ENCODE measurements at regions not wholly inside any gene's neighbourhood (a gene's known extent, or its start where the extent isn't known, plus 50 kb on each side); places are given as distances from the start of the nearest gene placed in this dataset.

- Mint-ChIP-seq H3K36me3 (peaks cover 7% of the 10 kb centered on the region), H3K4me1 (peaks cover 10% of the 10 kb centered on the region), H3K9me3 (peaks cover 26% of the 10 kb centered on the region), H3K4me3 (no peak overlapping the region), H3K27ac (no peak overlapping the region), H3K27me3 (ENCODE audit: low read depth) (peaks cover 6% of the 10 kb centered on the region)
- ChIA-PET CTCF (interaction anchor here (1.5 kb wide), 1 partner anchor 174 kb away, joined by 4 read pairs; no protein-coding TSS in a partner anchor), POLR2A (no interaction called here)
- TF ChIP-seq PRDM15 (CRISPR knock-in tag; IDR thresholded peaks at IDR 0.05), result no peak
- no peak for TF ChIP-seq ZNF671 (CRISPR knock-in tag; IDR thresholded peaks at IDR 0.05)
- TF ChIP-seq CTCF (IDR thresholded peaks at IDR 0.05), result no peak
- no peak for TF ChIP-seq TEAD1 (CRISPR knock-in tag; IDR thresholded peaks at IDR 0.05)
- no peak for TF ChIP-seq OVOL2 (CRISPR knock-in tag; IDR thresholded peaks at IDR 0.05; ENCODE audit: borderline replicate concordance)
- TF ChIP-seq FOXJ3 (CRISPR knock-in tag; IDR thresholded peaks at IDR 0.05; ENCODE audit: borderline replicate concordance), result no peak
- TF ChIP-seq JAZF1 (CRISPR knock-in tag; IDR thresholded peaks at IDR 0.05), result no peak
- no peak for TF ChIP-seq E2F5 (CRISPR knock-in tag; IDR thresholded peaks at IDR 0.05)
- no peak for TF ChIP-seq TP53 (CRISPR knock-in tag; IDR thresholded peaks at IDR 0.05)
- no peak for TF ChIP-seq MXD4 (CRISPR knock-in tag; IDR thresholded peaks at IDR 0.05; ENCODE audit: borderline replicate concordance)
- TF ChIP-seq FOXP1 (CRISPR knock-in tag; IDR thresholded peaks at IDR 0.05; ENCODE audit: borderline replicate concordance), result no peak
- TF ChIP-seq ERG (CRISPR knock-in tag; IDR thresholded peaks at IDR 0.05), result no peak
- no peak for TF ChIP-seq ZNF416 (CRISPR knock-in tag; IDR thresholded peaks at IDR 0.05)
- TF ChIP-seq ZNF232 (CRISPR knock-in tag; IDR thresholded peaks at IDR 0.05), result no peak
- no peak for TF ChIP-seq ZNF138 (CRISPR knock-in tag; conservative IDR thresholded peaks at IDR 0.05)
- TF ChIP-seq CREB1 (CRISPR knock-in tag; IDR thresholded peaks at IDR 0.05), result no peak
- no peak for TF ChIP-seq AR (CRISPR knock-in tag; IDR thresholded peaks at IDR 0.05)
- DNase-seq (ENCODE audit: low spot score) (no peak), ATAC-seq (no peak)
Measured at GRCh38 chr5:6994097-6994496, 280.9 kb downstream of the TENT4A start.
